T47D (cell line): ENCODE measurements at regions not wholly inside any gene's neighbourhood (a gene's known extent, or its start where the extent isn't known, plus 50 kb on each side); places are given as distances from the start of the nearest gene placed in this dataset.

Experiments used
- DNase-seq, 2 experiments: peaks; one replicate each; pipeline versions ENCODE4 v3.0.0 to v3.0.0-alpha.2; 2011 to 2012; ENCODE audit warnings: low read depth in 1 of 2, low spot score in 1 of 2
- JUND ChIP-seq: IDR thresholded peaks from 2 replicates; pipeline ENCODE4 v1.6.1; 2012; ENCODE audit warnings: low read depth
- in situ Hi-C: cut with HindIII; loops from 2 replicates; pipeline ENCODE4 v1.10.0; 2016; ENCODE audit warnings: low sequenced_read_pairs, low pct_unique_long_range_greater_than_20kb

DNA sequence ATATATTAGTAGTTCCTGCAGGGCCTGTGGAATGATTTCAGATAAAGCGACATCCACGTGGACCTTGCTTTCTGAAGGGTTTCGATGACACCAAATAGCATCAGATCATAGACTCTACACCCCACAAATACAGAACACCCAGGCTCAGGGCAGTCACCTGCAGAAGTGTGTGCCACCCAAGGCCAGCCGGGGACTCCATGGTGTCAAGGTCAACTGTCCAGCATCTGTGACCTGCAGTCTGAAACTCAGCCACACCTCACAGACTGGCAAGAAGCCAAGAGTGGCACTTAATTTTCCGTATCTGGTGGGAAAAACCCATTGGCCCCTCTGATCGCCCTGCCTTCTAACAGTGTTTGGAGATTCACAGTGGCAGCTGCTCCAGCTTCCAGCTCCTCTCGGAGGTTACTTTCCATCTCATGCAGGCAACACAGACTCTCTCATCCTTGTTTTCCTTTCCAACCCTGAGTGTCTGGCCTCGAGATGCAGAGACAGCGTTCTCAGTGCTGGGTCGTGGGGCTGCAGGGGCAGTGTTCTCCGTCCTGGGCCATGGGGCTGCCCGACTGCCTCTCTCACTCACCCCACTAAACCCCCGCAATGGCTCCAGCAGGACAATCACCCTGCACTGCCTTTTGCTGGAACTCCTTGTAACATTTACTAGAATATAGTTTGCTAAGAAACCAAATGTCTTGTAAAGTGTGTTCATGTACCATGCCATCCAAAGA, 221.9 kb downstream of the IRX2 start:
- no peak for DNase-seq
- TF ChIP-seq JUND: no peak
- in situ Hi-C loops: no loop called here

- in situ Hi-C loops: no loop called here
- TF ChIP-seq JUND: no peak
Observed at GRCh38 chr5:2525351-2525750, 226.1 kb downstream of the IRX2 start.

DNA sequence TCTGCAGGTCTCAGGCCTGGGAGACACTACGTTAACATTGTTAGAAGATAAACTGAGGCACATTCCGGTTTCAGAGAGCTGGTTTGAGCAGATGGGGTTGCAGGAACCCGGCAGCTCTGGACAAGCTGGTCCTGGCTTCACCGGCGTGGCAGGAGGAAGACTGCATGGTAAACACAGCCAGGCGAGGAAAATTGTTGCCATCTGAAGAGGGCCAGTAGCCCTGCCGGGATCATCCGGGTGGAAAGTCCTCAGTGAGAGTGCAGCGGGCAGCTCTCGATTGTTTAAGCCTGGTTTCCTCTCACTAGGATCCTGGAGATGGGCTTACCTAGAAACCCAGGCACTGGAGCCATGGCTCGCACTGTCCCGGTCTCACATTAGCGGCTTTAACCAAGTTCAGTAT, 226.9 kb downstream of the IRX2 start:
- DNase-seq: no peak
- no peak for TF ChIP-seq JUND
- in situ Hi-C loops: no loop called here

More at GRCh38 chr5:2525351-2525750, 226.1 kb downstream of the IRX2 start:
- DNase-seq: no peak

GRCh38 chr5:2523180-2523579, 228.3 kb downstream of the IRX2 start:
- no peak for TF ChIP-seq JUND
- peak in 1 of 2 experiments; percentile 17 for DNase-seq

GRCh38 chr5:2522372-2522771, 229.1 kb downstream of the IRX2 start:
- in situ Hi-C loops: no loop called here
- DNase-seq: no peak
- TF ChIP-seq JUND: no peak

More at GRCh38 chr5:2523180-2523579, 228.3 kb downstream of the IRX2 start:
- in situ Hi-C loops: no loop called here

GRCh38 chr5:2519153-2519552, 232.3 kb downstream of the IRX2 start:
- no peak for TF ChIP-seq JUND

GRCh38 chr5:2517451-2517850, 234.0 kb downstream of the IRX2 start:
- in situ Hi-C loops: no loop called here
- no peak for DNase-seq

More at GRCh38 chr5:2519153-2519552, 232.3 kb downstream of the IRX2 start:
- in situ Hi-C loops: no loop called here
- DNase-seq: no peak

GRCh38 chr5:2515180-2515764, 236.2 kb downstream of the IRX2 start:
- DNase-seq: no peak
- in situ Hi-C loops: no loop called here
- no peak for TF ChIP-seq JUND

More at GRCh38 chr5:2517451-2517850, 234.0 kb downstream of the IRX2 start:
- TF ChIP-seq JUND: no peak

GRCh38 chr5:2514484-2514883, 237.0 kb downstream of the IRX2 start:
- in situ Hi-C loops: no loop called here
- DNase-seq: no peak
- no peak for TF ChIP-seq JUND

DNA sequence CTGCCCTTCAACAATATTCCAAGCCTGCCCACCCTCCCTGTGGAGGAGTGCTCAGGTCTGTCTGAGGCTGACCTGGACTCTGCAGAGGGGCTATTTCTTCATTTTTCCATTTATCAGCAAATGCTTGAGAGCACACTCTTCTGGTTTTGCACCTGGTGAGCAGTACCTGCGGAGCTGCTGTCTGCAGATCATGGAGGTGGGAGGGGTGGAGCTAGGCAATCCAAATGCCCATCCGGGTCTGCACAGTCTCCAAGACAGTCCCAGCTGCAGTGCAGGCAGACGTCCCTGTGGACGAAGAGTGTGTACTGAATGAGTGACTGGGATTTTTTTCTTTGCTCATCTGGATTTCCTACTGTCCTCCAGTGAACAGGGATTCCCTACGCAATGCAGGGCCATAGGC, 239.8 kb downstream of the IRX2 start:
- in situ Hi-C loops: no loop called here
- TF ChIP-seq JUND: no peak
- DNase-seq: no peak

DNA sequence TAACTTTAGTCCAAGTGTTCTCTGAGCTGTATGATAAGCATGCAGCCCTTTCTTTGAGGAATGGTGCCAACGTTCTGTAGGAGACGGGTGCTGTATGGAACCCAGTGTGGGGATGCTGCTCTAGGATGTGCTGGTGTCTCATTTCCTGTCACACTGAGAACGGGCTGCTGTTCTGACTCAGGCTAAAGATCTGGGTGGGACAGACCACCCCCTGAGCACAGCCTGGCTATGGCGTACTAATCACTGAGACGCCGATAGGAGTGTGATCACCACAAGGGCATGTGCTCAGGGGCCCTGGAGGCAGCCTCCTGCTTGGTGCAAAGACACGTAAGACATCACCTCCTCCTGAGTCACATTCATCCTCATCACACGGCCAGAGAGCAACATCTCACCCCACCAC, 240.4 kb downstream of the IRX2 start:
- no peak for DNase-seq
- TF ChIP-seq JUND: no peak
- in situ Hi-C loops: no loop called here

DNA sequence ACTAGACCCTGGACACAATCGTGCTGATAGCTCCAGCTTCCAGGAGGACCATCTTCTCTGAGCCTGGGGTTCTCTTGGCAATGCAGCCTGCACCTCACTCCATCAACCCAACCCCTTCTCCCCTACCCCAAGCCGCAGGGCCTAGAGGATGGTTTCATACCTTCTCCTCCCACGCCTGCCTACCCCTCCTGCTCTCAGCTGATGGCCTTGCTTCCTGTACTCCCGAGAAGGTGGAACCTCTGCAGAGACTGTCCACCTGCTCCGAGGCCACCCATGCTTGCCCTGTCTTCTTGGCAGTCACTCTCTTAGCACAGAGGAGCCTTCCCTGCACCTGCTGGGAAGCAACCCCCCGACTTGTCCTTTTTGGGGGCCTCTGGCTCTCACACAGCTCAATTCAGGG, 241.9 kb downstream of the IRX2 start:
- no peak for TF ChIP-seq JUND
- DNase-seq: no peak
- in situ Hi-C loops: no loop called here

DNA sequence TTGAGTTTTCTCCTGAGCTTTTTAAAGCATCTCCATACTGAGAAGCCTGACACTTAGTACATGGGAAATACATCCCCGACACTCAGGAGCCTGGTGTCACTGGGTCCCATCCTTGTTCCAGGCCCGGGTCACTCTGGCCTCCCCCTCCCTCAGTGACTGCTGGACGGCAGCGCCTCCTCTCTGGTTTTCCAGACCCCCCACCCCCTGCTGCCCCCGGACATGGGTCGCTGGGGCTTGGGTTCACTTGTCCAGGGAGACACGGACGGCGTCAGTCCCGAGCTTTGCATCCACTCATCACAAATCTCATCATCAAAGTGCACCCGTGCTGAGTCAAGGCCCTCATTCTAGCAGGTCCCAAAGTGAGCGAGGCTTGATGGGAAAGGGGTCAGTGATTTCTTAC, 243.0 kb downstream of the IRX2 start:
- in situ Hi-C loops: no loop called here
- DNase-seq: no peak
- TF ChIP-seq JUND: no peak
